Natural killer cell (primary cell): ENCODE measurements at regions not wholly inside any gene's neighbourhood (a gene's known extent, or its start where the extent isn't known, plus 50 kb on each side); places are given as distances from the start of the nearest gene placed in this dataset.
A peak's percentile ranks its signal among the peaks of the same experiment; 100 is the strongest.

Source experiments
- ATAC-seq, 3 donors: fragments of 150-1000 bp in 2 of 3; fragments of 200-7000 bp in 1 of 3; cut with Tn5 transposase; 1 replicate in 1 of 3; 2 replicates in 2 of 3; pipeline ENCODE4 v1.10.0; 2021; ENCODE audit warnings: mild to moderate bottlenecking in 2 of 3, moderate library complexity in 2 of 3
- DNase-seq, 2 donors: peaks; one replicate each; pipeline versions ENCODE4 v3.0.0 to v3.0.0-alpha.2; 2013 to 2021; ENCODE audit warnings: mixed read lengths in 1 of 2
- H3K27ac ChIP-seq: one replicate; pipeline ENCODE4 v1.5.1; 2013; ENCODE audit warnings: mild to moderate bottlenecking, low read length
- H3K27me3 ChIP-seq: one replicate; pipeline ENCODE4 v1.6.1; 2013; ENCODE audit warnings: low read length; ENCODE audit not compliant: control insufficient read depth, insufficient read depth
- H3K36me3 ChIP-seq: one replicate; pipeline ENCODE4 v1.6.1; 2013; ENCODE audit warnings: low read length; ENCODE audit not compliant: control insufficient read depth, insufficient read depth
- H3K4me1 ChIP-seq: one replicate; pipeline ENCODE4 v1.6.1; 2013; ENCODE audit warnings: low read length; ENCODE audit not compliant: control insufficient read depth, insufficient read depth
- H3K4me3 ChIP-seq: one replicate; pipeline ENCODE4 v1.5.1; 2013; ENCODE audit warnings: low read length
- H3K9me3 ChIP-seq: one replicate; pipeline ENCODE4 v1.6.1; 2013; ENCODE audit warnings: low read length; ENCODE audit not compliant: control insufficient read depth, insufficient read depth
- H3K27ac Mint-ChIP-seq, 2 donors: one replicate each; pipeline ENCODE4 v1.8.0; 2022; ENCODE audit warnings: mild to moderate bottlenecking in 2 of 2, mixed read lengths in 2 of 2, moderate library complexity in 1 of 2
- H3K27me3 Mint-ChIP-seq, 2 donors: one replicate each; pipeline ENCODE4 v1.8.0; 2022; ENCODE audit warnings: low read depth in 2 of 2, mixed read lengths in 2 of 2
- H3K36me3 Mint-ChIP-seq: one replicate; pipeline ENCODE4 v1.8.0; 2022; ENCODE audit warnings: mixed read lengths
- H3K4me1 Mint-ChIP-seq, 2 donors: one replicate each; pipeline ENCODE4 v1.8.0; 2022; ENCODE audit warnings: mixed read lengths in 2 of 2
- H3K4me3 Mint-ChIP-seq: one replicate; pipeline ENCODE4 v1.8.0; 2022; ENCODE audit warnings: mild to moderate bottlenecking, moderate library complexity, mixed read lengths
- H3K9me3 Mint-ChIP-seq, 2 donors: one replicate each; pipeline ENCODE4 v1.8.0; 2022; ENCODE audit warnings: mixed read lengths in 2 of 2
- WGBS: methylation state at CpG from one replicate; pipeline ENCODE4 v1.1.7; 2013; ENCODE audit warnings: missing lambda C conversion rate; ENCODE audit not compliant: insufficient coverage; 5-methylcytosine and 5-hydroxymethylcytosine counted together
- intact Hi-C: fragments of 100-400 bp; cut with micrococcal nuclease; formaldehyde crosslinking; loops from one replicate; pipeline ENCODE4 v1.14.2; 2022
- TF ChIP-seq, protein P1 (sequence below): fragments of 200-600 bp; IDR thresholded peaks from one replicate; pipeline ENCODE4 v1.8.0; 2022; ENCODE audit warnings: antibody characterized with exemption

DNA sequence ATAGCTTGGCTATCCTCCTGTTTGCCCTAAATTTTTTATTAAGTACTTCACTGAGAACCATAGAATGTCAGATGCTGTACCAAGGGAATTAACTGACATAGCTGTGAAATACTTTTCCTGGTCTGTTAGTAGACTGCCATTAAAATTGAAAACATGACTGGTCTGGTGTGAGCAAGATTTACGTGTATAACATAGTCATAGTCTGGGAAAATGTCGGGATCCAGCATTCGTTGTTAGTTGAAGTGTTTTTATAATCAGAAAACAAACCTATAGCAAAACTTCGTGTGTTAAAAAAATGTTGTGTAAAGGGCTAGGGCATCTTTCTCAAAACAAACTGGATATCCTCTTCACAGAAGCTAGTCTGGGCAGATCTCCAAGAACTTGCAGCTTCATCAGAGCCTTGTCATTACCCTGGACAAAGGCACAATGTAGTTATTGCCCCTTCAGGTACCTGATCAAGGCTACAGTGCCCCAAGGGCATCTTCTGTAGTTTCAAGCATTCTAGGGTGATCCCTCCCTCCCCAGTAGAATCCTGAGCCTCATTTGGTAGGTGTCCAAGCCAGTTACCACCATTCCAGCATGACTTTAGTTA lies 454.2 kb upstream of the SGCD start:
- ATAC-seq (no peak), DNase-seq (no peak)
- Histone ChIP-seq H3K4me1 (no peaks in the 10 kb centered on the region), H3K36me3 (no peaks in the 10 kb centered on the region), H3K27ac (no peak overlapping the region), H3K27me3 (no peaks in the 10 kb centered on the region), H3K4me3 (no peak overlapping the region), H3K9me3 (no peaks in the 10 kb centered on the region)
- Mint-ChIP-seq H3K27ac (no peak overlapping the region), H3K9me3 (peaks cover 0 to 2% of the 10 kb centered on the region in 2 donors), H3K4me3 (no peak overlapping the region), H3K27me3 (peaks cover 0 to 5% of the 10 kb centered on the region in 2 donors), H3K4me1 (no peaks in the 10 kb centered on the region), H3K36me3 (no peaks in the 10 kb centered on the region)
- TF ChIP-seq, protein P1, sequence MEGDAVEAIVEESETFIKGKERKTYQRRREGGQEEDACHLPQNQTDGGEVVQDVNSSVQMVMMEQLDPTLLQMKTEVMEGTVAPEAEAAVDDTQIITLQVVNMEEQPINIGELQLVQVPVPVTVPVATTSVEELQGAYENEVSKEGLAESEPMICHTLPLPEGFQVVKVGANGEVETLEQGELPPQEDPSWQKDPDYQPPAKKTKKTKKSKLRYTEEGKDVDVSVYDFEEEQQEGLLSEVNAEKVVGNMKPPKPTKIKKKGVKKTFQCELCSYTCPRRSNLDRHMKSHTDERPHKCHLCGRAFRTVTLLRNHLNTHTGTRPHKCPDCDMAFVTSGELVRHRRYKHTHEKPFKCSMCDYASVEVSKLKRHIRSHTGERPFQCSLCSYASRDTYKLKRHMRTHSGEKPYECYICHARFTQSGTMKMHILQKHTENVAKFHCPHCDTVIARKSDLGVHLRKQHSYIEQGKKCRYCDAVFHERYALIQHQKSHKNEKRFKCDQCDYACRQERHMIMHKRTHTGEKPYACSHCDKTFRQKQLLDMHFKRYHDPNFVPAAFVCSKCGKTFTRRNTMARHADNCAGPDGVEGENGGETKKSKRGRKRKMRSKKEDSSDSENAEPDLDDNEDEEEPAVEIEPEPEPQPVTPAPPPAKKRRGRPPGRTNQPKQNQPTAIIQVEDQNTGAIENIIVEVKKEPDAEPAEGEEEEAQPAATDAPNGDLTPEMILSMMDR, result no peak
- intact Hi-C loops, result no loop called here
- 95% methylated on average over 4 of the region's 4 CpGs for WGBS

DNA sequence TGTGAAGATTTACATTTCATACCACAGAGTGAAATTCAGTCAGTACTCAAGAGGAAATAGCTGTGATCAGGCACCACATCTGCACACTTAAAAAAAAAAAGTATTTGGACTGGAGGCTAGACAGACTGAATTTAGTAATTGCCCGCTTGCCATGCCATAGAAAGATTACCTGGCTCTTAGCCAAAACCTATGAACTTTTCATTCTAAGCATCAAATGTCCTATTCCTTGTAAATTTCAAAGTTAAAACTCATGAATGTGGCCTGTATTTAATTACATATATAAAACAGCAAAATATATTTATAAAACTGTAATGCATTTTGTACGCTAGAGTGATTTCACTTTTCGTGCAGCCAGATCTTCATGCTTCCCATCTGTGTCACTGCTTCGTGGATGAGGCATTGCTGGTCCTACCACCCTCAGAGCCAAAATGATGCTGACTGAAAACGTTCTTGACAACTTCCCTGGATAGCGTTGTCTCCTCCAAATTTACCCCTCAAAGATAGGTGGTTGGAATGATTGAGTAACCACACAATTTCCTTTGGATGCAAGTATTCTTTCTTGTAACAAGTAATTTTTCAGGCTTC lies 447.9 kb upstream of the SGCD start:
- no peaks in the 10 kb centered on the region for H3K36me3 ChIP-seq
- WGBS, result 86% methylated on average over 4 of the region's 6 CpGs
- ATAC-seq (no peak), DNase-seq (no peak)
- no peaks in the 10 kb centered on the region for H3K4me1 Mint-ChIP-seq
- TF ChIP-seq, protein P1, result no peak
- no peaks in the 10 kb centered on the region for H3K36me3 Mint-ChIP-seq
- no peaks in the 10 kb centered on the region for H3K27me3 ChIP-seq
- H3K27ac Mint-ChIP-seq, result no peak overlapping the region
- no peaks in the 10 kb centered on the region for H3K4me1 ChIP-seq
- peaks cover 0 to 2% of the 10 kb centered on the region in 2 donors for H3K9me3 Mint-ChIP-seq
- intact Hi-C loops, result no loop called here
- no peaks in the 10 kb centered on the region for H3K27me3 Mint-ChIP-seq
- H3K4me3 ChIP-seq, result no peak overlapping the region
- no peak overlapping the region for H3K4me3 Mint-ChIP-seq
- H3K27ac ChIP-seq, result no peak overlapping the region
- no peaks in the 10 kb centered on the region for H3K9me3 ChIP-seq

DNA sequence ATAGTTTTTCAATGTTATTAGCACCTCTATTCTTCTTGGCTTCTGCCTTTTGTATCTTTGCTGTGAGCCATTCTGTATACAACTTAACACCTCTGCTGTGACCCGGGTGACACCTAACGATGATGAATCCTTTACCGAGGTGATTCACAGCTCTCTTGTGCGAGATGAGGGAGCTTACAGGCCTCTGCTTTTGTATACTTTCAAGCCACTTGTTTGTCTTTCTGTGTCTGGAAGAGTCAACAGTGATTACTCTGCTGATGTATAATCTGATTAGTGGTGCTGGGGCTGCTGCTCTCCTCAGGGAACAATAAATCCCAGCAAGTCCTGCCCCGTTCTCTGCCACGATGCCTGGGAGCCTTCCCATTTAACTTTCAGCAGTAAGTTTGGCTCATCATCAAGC lies 442.9 kb upstream of the SGCD start:
- no peak overlapping the region for H3K27ac ChIP-seq
- H3K9me3 ChIP-seq, result no peaks in the 10 kb centered on the region
- Mint-ChIP-seq H3K27me3 (peaks cover 0 to 3% of the 10 kb centered on the region in 2 donors), H3K9me3 (no peaks in the 10 kb centered on the region), H3K4me3 (no peak overlapping the region), H3K4me1 (no peaks in the 10 kb centered on the region), H3K36me3 (no peaks in the 10 kb centered on the region), H3K27ac (no peak overlapping the region)
- no peaks in the 10 kb centered on the region for H3K4me1 ChIP-seq
- intact Hi-C loops, result no loop called here
- no peaks in the 10 kb centered on the region for H3K27me3 ChIP-seq
- WGBS, result 16% methylated on average over 6 of the region's 6 CpGs
- no peak overlapping the region for H3K4me3 ChIP-seq
- no peaks in the 10 kb centered on the region for H3K36me3 ChIP-seq
- TF ChIP-seq, protein P1, result no peak
- peak; percentile 61 to 78 (median 71) for ATAC-seq
- DNase-seq, result peak in 1 of 2 donors; percentile 31

DNA sequence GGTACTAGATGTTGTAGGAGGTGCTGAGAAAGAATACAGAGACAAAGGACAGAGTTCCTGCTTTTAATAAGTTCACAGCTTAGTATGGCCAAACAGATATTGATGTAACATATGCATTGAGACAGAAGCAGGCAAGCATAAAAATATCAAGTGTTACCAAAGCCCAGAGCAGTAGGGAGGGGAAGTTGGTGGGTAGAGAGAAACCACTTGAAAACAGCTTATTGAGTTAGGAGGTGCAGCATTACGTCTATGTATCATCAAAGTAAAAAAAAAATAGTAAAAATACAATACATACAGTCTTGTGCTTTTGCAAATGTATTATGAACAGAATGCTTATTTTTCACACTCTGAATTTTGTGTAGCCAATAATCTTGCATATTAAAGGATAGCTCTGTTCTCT lies 441.8 kb upstream of the SGCD start:
- TF ChIP-seq, protein P1, result no peak
- H3K27ac ChIP-seq, result no peak overlapping the region
- intact Hi-C loops, result no loop called here
- Mint-ChIP-seq H3K4me3 (no peak overlapping the region), H3K4me1 (no peaks in the 10 kb centered on the region), H3K36me3 (no peaks in the 10 kb centered on the region), H3K27me3 (peaks cover 0 to 3% of the 10 kb centered on the region in 2 donors), H3K9me3 (no peaks in the 10 kb centered on the region), H3K27ac (no peak overlapping the region)
- DNase-seq, result peak in 1 of 2 donors; percentile 24
- ATAC-seq, result peak in 1 of 3 donors; percentile 38
- H3K9me3 ChIP-seq, result no peaks in the 10 kb centered on the region
- no CpG with 5 or more reads among the region's 1 CpG for WGBS
- H3K27me3 ChIP-seq, result no peaks in the 10 kb centered on the region
- H3K36me3 ChIP-seq, result no peaks in the 10 kb centered on the region
- H3K4me1 ChIP-seq, result no peaks in the 10 kb centered on the region
- no peak overlapping the region for H3K4me3 ChIP-seq
